ENCODE measurements at regions not wholly inside any gene's neighbourhood (a gene's known extent, or its start where the extent isn't known, plus 50 kb on each side); places are given as distances from the start of the nearest gene placed in this dataset.

GRCh38 chr12:125283521-125283920 lies 218.3 kb downstream of the AACS start:
- H3K9me3 ChIP-seq (ENCODE audit: low read depth, low read length), result no peaks in the 10 kb centered on the region
- H4K20me1 ChIP-seq (ENCODE audit: insufficient read depth, low read length), result no peaks in the 10 kb centered on the region
- no peak for DNase-seq (ENCODE audit: insufficient read length, low spot score, missing footprints)
- H3K4me2 ChIP-seq (ENCODE audit: insufficient read depth, low read length), result no peak overlapping the region
- no peaks in the 10 kb centered on the region for H3K4me1 ChIP-seq (ENCODE audit: insufficient read depth, low read length)
- no peak overlapping the region for H2AFZ ChIP-seq (ENCODE audit: low read length)
- H3K36me3 ChIP-seq (ENCODE audit: insufficient read depth, low read length), result no peaks in the 10 kb centered on the region
- no peak for TF ChIP-seq CTCF (IDR thresholded peaks at IDR 0.05; ENCODE audit: extremely low read depth, low read depth, low read length)
- no peak overlapping the region for H3K4me3 ChIP-seq (ENCODE audit: insufficient read depth, low read length)
- H3K27me3 ChIP-seq (ENCODE audit: insufficient read depth, low read length), result no peaks in the 10 kb centered on the region
- no peak overlapping the region for H3K27ac ChIP-seq (ENCODE audit: low read depth, low read length)
- no peaks in the 10 kb centered on the region for H3K79me2 ChIP-seq (ENCODE audit: insufficient read depth, low read length)

GRCh38 chr12:125284087-125284486 lies 218.9 kb downstream of the AACS start:
- no peak overlapping the region for H2AFZ ChIP-seq (ENCODE audit: low read length)
- no peak for TF ChIP-seq CTCF (IDR thresholded peaks at IDR 0.05; ENCODE audit: extremely low read depth, low read depth, low read length)
- H3K27ac ChIP-seq (ENCODE audit: low read depth, low read length), result no peak overlapping the region
- no peaks in the 10 kb centered on the region for H3K4me1 ChIP-seq (ENCODE audit: insufficient read depth, low read length)
- no peak for DNase-seq (ENCODE audit: insufficient read length, low spot score, missing footprints)
- H4K20me1 ChIP-seq (ENCODE audit: insufficient read depth, low read length), result no peaks in the 10 kb centered on the region
- H3K36me3 ChIP-seq (ENCODE audit: insufficient read depth, low read length), result no peaks in the 10 kb centered on the region
- no peaks in the 10 kb centered on the region for H3K9me3 ChIP-seq (ENCODE audit: low read depth, low read length)
- H3K4me2 ChIP-seq (ENCODE audit: insufficient read depth, low read length), result no peak overlapping the region
- no peaks in the 10 kb centered on the region for H3K79me2 ChIP-seq (ENCODE audit: insufficient read depth, low read length)
- no peak overlapping the region for H3K4me3 ChIP-seq (ENCODE audit: insufficient read depth, low read length)
- no peaks in the 10 kb centered on the region for H3K27me3 ChIP-seq (ENCODE audit: insufficient read depth, low read length)

- no peaks in the 10 kb centered on the region for H3K27me3 ChIP-seq (ENCODE audit: insufficient read depth, low read length)
- H4K20me1 ChIP-seq (ENCODE audit: insufficient read depth, low read length), result no peaks in the 10 kb centered on the region
- H3K4me1 ChIP-seq (ENCODE audit: insufficient read depth, low read length), result no peaks in the 10 kb centered on the region
- DNase-seq (ENCODE audit: insufficient read length, low spot score, missing footprints), result no peak
- no peak overlapping the region for H3K4me3 ChIP-seq (ENCODE audit: insufficient read depth, low read length)
- H3K79me2 ChIP-seq (ENCODE audit: insufficient read depth, low read length), result no peaks in the 10 kb centered on the region
- no peak overlapping the region for H2AFZ ChIP-seq (ENCODE audit: low read length)
- H3K4me2 ChIP-seq (ENCODE audit: insufficient read depth, low read length), result no peak overlapping the region
- no peaks in the 10 kb centered on the region for H3K36me3 ChIP-seq (ENCODE audit: insufficient read depth, low read length)
- TF ChIP-seq CTCF (IDR thresholded peaks at IDR 0.05; ENCODE audit: extremely low read depth, low read depth, low read length), result no peak
- no peak overlapping the region for H3K27ac ChIP-seq (ENCODE audit: low read depth, low read length)
- no peaks in the 10 kb centered on the region for H3K9me3 ChIP-seq (ENCODE audit: low read depth, low read length)
These were observed 219.9 kb downstream of the AACS start for GRCh38 chr12:125284945-125285685.

GRCh38 chr12:125286005-125286727 lies 220.9 kb downstream of the AACS start:
- no peak for TF ChIP-seq CTCF (IDR thresholded peaks at IDR 0.05; ENCODE audit: extremely low read depth, low read depth, low read length)
- Histone ChIP-seq H3K4me2 (ENCODE audit: insufficient read depth, low read length) (no peak overlapping the region), H3K9me3 (ENCODE audit: low read depth, low read length) (no peaks in the 10 kb centered on the region), H3K27ac (ENCODE audit: low read depth, low read length) (no peak overlapping the region), H4K20me1 (ENCODE audit: insufficient read depth, low read length) (no peaks in the 10 kb centered on the region), H3K79me2 (ENCODE audit: insufficient read depth, low read length) (no peaks in the 10 kb centered on the region), H3K4me1 (ENCODE audit: insufficient read depth, low read length) (no peaks in the 10 kb centered on the region), H3K4me3 (ENCODE audit: insufficient read depth, low read length) (no peak overlapping the region), H3K36me3 (ENCODE audit: insufficient read depth, low read length) (no peaks in the 10 kb centered on the region), H3K27me3 (ENCODE audit: insufficient read depth, low read length) (no peaks in the 10 kb centered on the region), H2AFZ (ENCODE audit: low read length) (no peak overlapping the region)
- DNase-seq (ENCODE audit: insufficient read length, low spot score, missing footprints), result no peak
